GM18909 (cell line): ENCODE measurements at regions not wholly inside any gene's neighbourhood (a gene's known extent, or its start where the extent isn't known, plus 50 kb on each side); places are given as distances from the start of the nearest gene placed in this dataset.
A peak's percentile ranks its signal among the peaks of the same experiment; 100 is the strongest.

Experiments
- ATAC-seq: cut with Tn5 transposase; IDR thresholded peaks from one replicate; pipeline ENCODE4 v1.9.1; 2021; ENCODE audit warnings: mild to moderate bottlenecking; ENCODE audit not compliant: unreplicated experiment, poor library complexity

DNA sequence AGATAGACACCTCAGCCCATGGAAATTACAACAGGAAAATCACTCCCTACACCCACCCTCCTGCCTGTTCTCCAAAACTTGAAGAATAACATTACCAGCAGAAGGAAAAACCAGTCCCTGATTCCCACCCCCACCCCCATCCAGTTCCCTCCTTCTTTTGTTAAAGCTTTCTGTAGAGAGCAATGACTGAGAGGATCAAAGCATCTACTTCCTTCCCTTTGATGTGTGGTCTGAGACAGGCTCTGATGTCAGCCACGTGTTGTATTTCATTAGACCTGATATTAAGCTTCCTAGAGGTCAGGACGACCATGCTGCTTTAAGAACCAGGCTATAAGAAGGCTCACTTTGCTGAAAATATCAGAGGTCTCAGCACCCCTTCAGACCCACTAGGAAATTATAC, 73.9 kb upstream of the HAO2 start:
- ATAC-seq = no peak

DNA sequence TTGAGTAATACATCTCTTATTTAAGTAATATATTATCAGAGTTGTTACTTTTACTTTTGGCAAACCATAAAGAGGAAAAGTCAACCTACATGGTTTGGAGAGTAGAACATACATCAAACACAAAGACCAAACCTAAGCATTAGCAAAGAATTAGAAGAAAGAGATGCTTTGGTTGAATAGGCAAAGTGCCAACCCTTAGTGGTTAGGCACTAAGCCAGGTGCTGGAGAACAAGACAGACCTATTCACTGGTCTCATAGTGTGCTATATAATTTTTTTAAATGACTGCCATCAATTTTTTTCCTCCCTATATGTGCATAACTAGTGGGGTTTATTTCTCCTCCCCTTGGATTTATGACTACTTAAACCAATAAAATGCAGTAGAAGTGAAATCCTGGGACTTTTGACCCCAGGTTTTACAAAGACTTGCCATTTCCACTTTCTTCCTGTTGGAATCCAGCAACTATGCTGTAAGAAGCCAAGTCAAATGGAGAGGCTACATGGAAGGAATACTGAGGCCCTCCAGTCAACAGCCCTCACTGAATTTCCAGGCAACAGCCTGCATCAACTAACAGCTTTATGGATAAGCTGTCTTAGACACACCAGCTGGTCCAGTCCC, 69.8 kb upstream of the HAO2 start:
- ATAC-seq = no peak

DNA sequence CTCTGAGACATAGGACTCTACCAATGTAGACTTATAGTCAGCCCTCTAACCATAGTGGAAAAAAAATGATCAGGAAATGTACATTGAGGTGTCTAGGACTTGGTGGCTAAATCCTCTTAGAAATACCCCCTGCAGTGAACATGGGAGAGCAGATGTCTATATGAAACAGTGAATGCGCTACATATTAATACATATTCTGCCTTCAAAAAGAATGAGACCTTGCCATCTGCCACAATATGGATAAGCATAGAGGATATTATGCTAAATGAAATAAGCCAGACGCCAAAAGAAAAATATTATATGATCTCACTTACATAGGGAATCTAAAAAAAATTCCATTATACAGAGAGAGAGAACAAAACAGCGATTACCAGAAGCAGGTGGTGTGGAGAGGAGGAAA, 66.6 kb upstream of the HAO2 start:
- no peak for ATAC-seq

GRCh38 chr1:119308130-119308700, 60.4 kb upstream of the HAO2 start:
- no peak for ATAC-seq

DNA sequence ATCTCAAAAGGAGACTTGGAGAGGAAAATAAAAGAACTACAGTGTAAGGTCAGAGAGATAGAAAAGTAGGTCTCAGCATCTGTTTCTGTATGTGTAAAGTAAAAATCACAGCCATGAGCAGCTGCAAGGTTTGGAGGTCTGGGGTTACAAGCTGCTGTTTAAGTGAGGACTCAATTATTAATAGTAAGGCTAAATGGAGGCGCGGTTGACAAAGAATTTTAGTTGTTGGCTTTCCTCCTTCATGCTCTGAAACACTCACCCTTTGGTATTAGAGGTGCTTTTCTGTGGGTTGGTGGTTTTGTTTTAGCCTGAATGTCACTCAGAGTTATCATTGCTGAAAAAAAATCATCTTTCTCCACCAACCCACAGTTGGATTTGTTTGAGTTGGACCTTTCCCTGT, 59.8 kb upstream of the HAO2 start:
- ATAC-seq = no peak

DNA sequence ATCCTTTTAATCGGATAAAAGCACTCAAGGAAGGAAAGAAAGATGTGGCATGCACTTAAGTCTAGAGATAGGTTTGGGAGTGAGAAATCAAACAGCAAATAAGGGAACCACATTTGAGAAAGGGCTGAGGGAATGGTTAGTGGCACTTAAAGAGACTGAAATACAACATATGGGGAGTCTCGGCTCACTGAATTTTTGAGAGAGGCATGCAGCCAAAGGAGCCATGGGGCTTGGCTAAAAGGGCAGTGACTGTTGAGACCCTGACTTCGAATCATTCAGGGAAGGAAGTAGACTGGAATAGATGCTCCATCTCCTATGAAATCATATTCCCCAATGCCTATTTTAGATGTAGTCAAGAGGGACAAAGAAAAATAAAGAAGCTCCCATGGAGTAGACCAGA, 58.3 kb upstream of the HAO2 start:
- no peak for ATAC-seq

- no peak for ATAC-seq
Observed at GRCh38 chr1:119312500-119312899, 56.1 kb upstream of the HAO2 start.

DNA sequence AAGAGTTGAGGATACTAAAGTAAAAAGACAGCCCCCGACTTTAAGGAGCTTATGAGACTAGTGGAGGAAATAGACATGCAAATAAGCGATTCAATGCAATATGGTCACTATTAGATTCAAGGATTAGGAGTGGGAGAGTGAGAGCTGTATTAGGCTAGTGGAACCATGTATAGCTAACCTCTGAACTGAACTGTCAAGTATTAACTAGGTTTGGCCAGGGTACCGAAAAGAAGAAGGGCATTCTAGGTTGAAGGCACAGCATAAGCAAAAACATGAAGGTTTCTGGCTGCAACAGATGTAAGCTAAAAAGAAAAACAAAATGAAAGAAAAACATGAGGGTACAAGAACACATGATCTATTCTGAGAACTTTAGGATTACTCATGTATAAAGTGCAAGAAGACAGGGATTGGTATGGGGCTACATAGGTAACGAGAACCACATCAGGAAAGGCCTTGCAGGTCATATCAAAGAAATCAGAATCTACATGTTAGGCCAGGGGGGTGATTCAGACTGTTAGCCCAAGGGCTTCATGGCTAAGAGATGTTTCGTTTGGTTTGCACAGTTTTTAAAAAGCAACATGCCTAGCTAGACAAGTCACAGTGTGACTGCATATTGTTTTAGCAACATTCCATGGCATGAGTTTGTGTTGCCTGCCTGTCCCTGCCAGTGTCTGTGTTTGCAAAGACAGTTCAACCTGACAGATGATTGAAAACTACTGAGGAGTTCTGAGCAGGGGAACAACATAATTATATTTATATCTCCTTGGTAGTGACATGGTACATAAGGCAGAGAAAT, 54.4 kb upstream of the HAO2 start:
- ATAC-seq = no peak

GRCh38 chr1:119316870-119317416, 51.6 kb upstream of the HAO2 start:
- no peak for ATAC-seq

GRCh38 chr1:119318466-119319309, 49.9 kb upstream of the HAO2 start:
- peak; percentile 79 for ATAC-seq
